Smooth muscle cell (in vitro differentiated cells): ENCODE measurements at regions not wholly inside any gene's neighbourhood (a gene's known extent, or its start where the extent isn't known, plus 50 kb on each side); places are given as distances from the start of the nearest gene placed in this dataset.

ENCODE experiments used
- DNase-seq: peaks from one replicate; lab custom pipeline; 2025; ENCODE audit not compliant: unreplicated experiment; lab: John Stamatoyannopoulos, UW
- H2AFZ ChIP-seq: fragments of 200-600 bp; sonication (generic); 2 replicates; pipeline ENCODE4 v1.6.0; 2016; ENCODE audit warnings: antibody characterized with exemption, low read depth, mild to moderate bottlenecking
- H3F3A ChIP-seq: fragments of 200-600 bp; sonication (generic); 2 replicates; pipeline ENCODE4 v1.6.0; 2017; ENCODE audit warnings: antibody characterized with exemption, low read depth
- H3K27ac ChIP-seq: fragments of 200-600 bp; sonication (generic); 2 replicates; pipeline ENCODE4 v1.5.1; 2016; ENCODE audit warnings: low read depth, mild to moderate bottlenecking
- H3K27me3 ChIP-seq: fragments of 200-600 bp; sonication (generic); 2 replicates; pipeline ENCODE4 v1.6.1; 2016; ENCODE audit warnings: low read depth, mild to moderate bottlenecking
- H3K36me3 ChIP-seq: fragments of 200-600 bp; sonication (generic); 2 replicates; pipeline ENCODE4 v1.5.1; 2016; ENCODE audit warnings: low read depth
- H3K4me1 ChIP-seq: fragments of 200-600 bp; sonication (generic); 2 replicates; pipeline ENCODE4 v1.5.1; 2016; ENCODE audit warnings: low read depth
- H3K4me2 ChIP-seq: fragments of 200-600 bp; sonication (generic); 2 replicates; pipeline ENCODE4 v1.6.0; 2016; ENCODE audit warnings: mild to moderate bottlenecking
- H3K4me3 ChIP-seq: fragments of 200-600 bp; sonication (generic); 2 replicates; pipeline ENCODE4 v1.5.1; 2016; ENCODE audit warnings: mild to moderate bottlenecking
- H3K79me2 ChIP-seq: fragments of 200-600 bp; sonication (generic); 2 replicates; pipeline ENCODE4 v1.6.0; 2016; ENCODE audit warnings: low read depth, mild to moderate bottlenecking
- H3K9ac ChIP-seq: fragments of 200-600 bp; sonication (generic); 2 replicates; pipeline ENCODE4 v1.6.0; 2016; ENCODE audit warnings: low read depth
- H3K9me3 ChIP-seq: fragments of 200-600 bp; sonication (generic); replicated peaks from 2 replicates; pipeline ENCODE4 v1.5.1; 2016; ENCODE audit warnings: low read depth
- H4K20me1 ChIP-seq: fragments of 200-600 bp; sonication (generic); 2 replicates; pipeline ENCODE4 v1.6.0; 2016; ENCODE audit warnings: low read depth
- WGBS: methylation state at CpG from one replicate; pipeline ENCODE4 v1.1.7; 2016; ENCODE audit warnings: low lambda C conversion rate; 5-methylcytosine and 5-hydroxymethylcytosine counted together
- TF ChIP-seq, protein P1 (sequence below): fragments of 200-600 bp; sonication (generic); IDR thresholded peaks from 2 replicates; pipeline ENCODE4 v1.5.1; 2017; ENCODE audit warnings: borderline replicate concordance, mild to moderate bottlenecking, antibody characterized with exemption; ENCODE audit not compliant: insufficient read depth, poor library complexity, severe bottlenecking

DNA sequence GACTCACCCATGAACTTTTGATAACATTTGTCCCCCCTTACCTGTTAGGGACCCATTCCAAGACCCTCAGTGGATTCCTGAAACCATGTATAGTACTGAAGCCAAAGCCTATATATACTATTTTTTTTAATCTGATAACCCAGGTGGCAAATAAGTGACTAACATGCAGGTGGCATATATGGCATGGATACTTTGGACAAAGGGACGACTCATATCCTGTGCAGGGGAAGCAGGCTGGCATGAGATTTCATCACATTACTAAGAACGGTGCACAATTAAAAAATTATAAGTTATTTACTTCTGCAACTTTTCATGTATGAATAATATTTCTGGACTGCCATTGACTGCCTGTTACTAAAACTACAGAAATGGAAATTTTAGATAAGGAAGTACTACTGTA is 880.1 kb upstream of the FBXO33 start:
- no peak for DNase-seq
- no peaks in the 10 kb centered on the region for H3K27me3 ChIP-seq
- H3K9ac ChIP-seq = no peak overlapping the region
- no peak overlapping the region for H3K4me3 ChIP-seq
- H4K20me1 ChIP-seq = no peaks in the 10 kb centered on the region
- no peaks in the 10 kb centered on the region for H3K9me3 ChIP-seq
- 81% methylated on average over 2 of the region's 2 CpGs for WGBS
- TF ChIP-seq, protein P1, sequence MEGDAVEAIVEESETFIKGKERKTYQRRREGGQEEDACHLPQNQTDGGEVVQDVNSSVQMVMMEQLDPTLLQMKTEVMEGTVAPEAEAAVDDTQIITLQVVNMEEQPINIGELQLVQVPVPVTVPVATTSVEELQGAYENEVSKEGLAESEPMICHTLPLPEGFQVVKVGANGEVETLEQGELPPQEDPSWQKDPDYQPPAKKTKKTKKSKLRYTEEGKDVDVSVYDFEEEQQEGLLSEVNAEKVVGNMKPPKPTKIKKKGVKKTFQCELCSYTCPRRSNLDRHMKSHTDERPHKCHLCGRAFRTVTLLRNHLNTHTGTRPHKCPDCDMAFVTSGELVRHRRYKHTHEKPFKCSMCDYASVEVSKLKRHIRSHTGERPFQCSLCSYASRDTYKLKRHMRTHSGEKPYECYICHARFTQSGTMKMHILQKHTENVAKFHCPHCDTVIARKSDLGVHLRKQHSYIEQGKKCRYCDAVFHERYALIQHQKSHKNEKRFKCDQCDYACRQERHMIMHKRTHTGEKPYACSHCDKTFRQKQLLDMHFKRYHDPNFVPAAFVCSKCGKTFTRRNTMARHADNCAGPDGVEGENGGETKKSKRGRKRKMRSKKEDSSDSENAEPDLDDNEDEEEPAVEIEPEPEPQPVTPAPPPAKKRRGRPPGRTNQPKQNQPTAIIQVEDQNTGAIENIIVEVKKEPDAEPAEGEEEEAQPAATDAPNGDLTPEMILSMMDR = no peak
- no peak overlapping the region for H3K27ac ChIP-seq
- no peaks in the 10 kb centered on the region for H3K36me3 ChIP-seq
- no peak overlapping the region for H3K4me2 ChIP-seq
- H3K4me1 ChIP-seq = no peaks in the 10 kb centered on the region
- H2AFZ ChIP-seq = no peak overlapping the region
- H3F3A ChIP-seq = no peaks in the 10 kb centered on the region
- no peaks in the 10 kb centered on the region for H3K79me2 ChIP-seq

DNA sequence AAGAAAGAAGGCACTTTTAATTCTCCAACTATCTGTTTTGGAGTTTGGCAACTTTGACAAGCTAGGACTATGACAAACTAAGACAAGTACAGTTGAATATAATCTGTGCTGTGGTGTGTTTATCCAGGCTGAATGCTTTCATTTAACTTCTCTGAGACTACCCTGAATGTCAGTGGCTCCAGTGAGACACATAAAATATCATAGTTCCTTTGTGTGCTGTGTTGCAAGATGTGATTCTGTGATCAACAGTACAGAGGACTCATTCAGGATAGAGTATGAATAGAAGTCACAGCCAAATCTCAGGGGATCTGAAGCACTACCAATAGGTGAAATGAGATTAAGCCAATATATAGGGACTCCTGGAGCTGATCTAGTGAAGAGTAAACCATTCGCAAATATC is 876.9 kb upstream of the FBXO33 start:
- Histone ChIP-seq H3K79me2 (no peaks in the 10 kb centered on the region), H3K9ac (no peak overlapping the region), H3K36me3 (no peaks in the 10 kb centered on the region), H3K4me3 (no peak overlapping the region), H3K4me2 (no peak overlapping the region), H3K27me3 (peaks cover 7% of the 10 kb centered on the region), H4K20me1 (no peaks in the 10 kb centered on the region), H3F3A (no peaks in the 10 kb centered on the region), H3K27ac (no peak overlapping the region), H2AFZ (no peak overlapping the region), H3K4me1 (no peaks in the 10 kb centered on the region), H3K9me3 (no peaks in the 10 kb centered on the region)
- DNase-seq = no peak
- TF ChIP-seq, protein P1 = no peak
- WGBS = 77% methylated on average over 1 of the region's 1 CpG

DNA sequence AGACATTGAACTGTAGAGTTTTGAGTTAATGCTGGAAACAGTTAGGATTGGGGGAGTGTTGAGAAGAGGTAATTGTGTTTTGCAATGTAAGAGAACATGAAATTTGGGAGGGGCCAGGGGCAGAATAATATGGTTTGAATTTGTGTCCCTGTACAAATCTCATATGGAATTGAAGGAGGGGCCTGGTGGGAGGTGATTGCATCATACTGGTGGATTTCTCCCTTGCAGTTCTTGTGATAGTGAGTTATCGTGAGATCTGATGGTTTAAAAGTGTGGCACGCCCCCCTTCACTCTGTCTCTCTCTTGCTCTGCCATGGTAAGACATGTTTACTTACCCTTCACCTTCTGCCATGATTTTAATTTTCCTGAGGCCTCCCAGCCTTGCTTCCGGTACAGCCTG is 876.0 kb upstream of the FBXO33 start:
- Histone ChIP-seq H3K4me2 (no peak overlapping the region), H3K27me3 (peaks cover 8% of the 10 kb centered on the region), H3K4me3 (no peak overlapping the region), H2AFZ (no peak overlapping the region), H3F3A (no peaks in the 10 kb centered on the region), H3K27ac (no peak overlapping the region), H3K36me3 (no peaks in the 10 kb centered on the region), H3K9me3 (no peaks in the 10 kb centered on the region), H3K79me2 (no peaks in the 10 kb centered on the region), H3K4me1 (no peaks in the 10 kb centered on the region), H3K9ac (no peak overlapping the region), H4K20me1 (no peaks in the 10 kb centered on the region)
- 83% methylated on average over 3 of the region's 3 CpGs for WGBS
- DNase-seq = no peak
- TF ChIP-seq, protein P1 = no peak

DNA sequence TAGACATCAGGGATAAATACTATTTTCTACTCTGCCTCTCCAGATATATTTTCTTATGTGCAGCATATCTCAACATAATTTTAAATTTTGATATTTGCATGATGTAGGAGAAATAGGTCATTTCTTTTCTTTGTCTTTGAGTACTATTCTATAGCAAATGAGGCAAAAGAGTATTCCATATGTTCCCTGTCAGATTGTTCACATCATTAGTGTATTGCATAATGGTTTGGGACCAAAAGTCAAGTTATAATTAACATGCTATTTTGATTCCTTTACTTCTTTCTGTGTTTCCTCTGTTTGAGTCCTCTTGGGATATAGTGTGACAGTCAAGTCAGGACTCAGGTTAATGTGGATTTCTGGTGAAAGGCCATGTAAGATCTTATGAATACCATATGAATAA is 864.6 kb upstream of the FBXO33 start:
- Histone ChIP-seq H3K36me3 (no peaks in the 10 kb centered on the region), H3K79me2 (no peaks in the 10 kb centered on the region), H3K4me1 (no peaks in the 10 kb centered on the region), H3K27ac (no peak overlapping the region), H2AFZ (no peak overlapping the region), H4K20me1 (no peaks in the 10 kb centered on the region), H3K27me3 (no peaks in the 10 kb centered on the region), H3K4me3 (no peak overlapping the region), H3K9me3 (no peaks in the 10 kb centered on the region), H3K4me2 (no peak overlapping the region), H3F3A (no peaks in the 10 kb centered on the region), H3K9ac (no peak overlapping the region)
- no peak for DNase-seq
- TF ChIP-seq, protein P1 = no peak
